AG09309 (cell line): ENCODE measurements at regions not wholly inside any gene's neighbourhood (a gene's known extent, or its start where the extent isn't known, plus 50 kb on each side); places are given as distances from the start of the nearest gene placed in this dataset.
A peak's percentile ranks its signal among the peaks of the same experiment; 100 is the strongest.

ENCODE experiments used
- DNase-seq: peaks from one replicate; pipeline ENCODE4 v3.0.0-alpha.2; 2010; ENCODE audit warnings: low read depth
- H3K4me3 ChIP-seq: 2 replicates; pipeline ENCODE4 v1.5.1; 2011; ENCODE audit warnings: mild to moderate bottlenecking, low read depth, low read length, moderate library complexity; ENCODE audit not compliant: control insufficient read depth
- CTCF ChIP-seq: IDR thresholded peaks from 2 replicates; pipeline ENCODE4 v1.5.1; 2011; ENCODE audit warnings: mild to moderate bottlenecking, low read depth, low read length, inconsistent platforms; ENCODE audit not compliant: insufficient read depth, control insufficient read depth; ENCODE audit errors: missing control alignments

- TF ChIP-seq CTCF, result no peak
- no peak overlapping the region for H3K4me3 ChIP-seq
- DNase-seq, result no peak
Observed at GRCh38 chr3:22885039-22885438, 318.1 kb upstream of the UBE2E2 start.

- no peak overlapping the region for H3K4me3 ChIP-seq
- DNase-seq, result no peak
- no peak for TF ChIP-seq CTCF
Observed at GRCh38 chr3:22885574-22886341, 317.4 kb upstream of the UBE2E2 start.

- no peak for DNase-seq
- no peak overlapping the region for H3K4me3 ChIP-seq
- TF ChIP-seq CTCF, result no peak
Observed at GRCh38 chr3:22886439-22887068, 316.6 kb upstream of the UBE2E2 start.

GRCh38 chr3:22887664-22888291 lies 315.3 kb upstream of the UBE2E2 start:
- peak; percentile 3 for DNase-seq
- H3K4me3 ChIP-seq, result no peak overlapping the region
- TF ChIP-seq CTCF, result peak; percentile 54

- no peak for DNase-seq
- TF ChIP-seq CTCF, result no peak
- H3K4me3 ChIP-seq, result no peak overlapping the region
Observed at GRCh38 chr3:22893101-22893500, 310.0 kb upstream of the UBE2E2 start.

- no peak for DNase-seq
- no peak for TF ChIP-seq CTCF
- H3K4me3 ChIP-seq, result no peak overlapping the region
Observed at GRCh38 chr3:22893644-22894325, 309.3 kb upstream of the UBE2E2 start.
